Spinal cord (tissue), 9 donors: ENCODE measurements at regions not wholly inside any gene's neighbourhood (a gene's known extent, or its start where the extent isn't known, plus 50 kb on each side); places are given as distances from the start of the nearest gene placed in this dataset.

Experiments used
- DNase-seq, 6 donors: peaks; one replicate each; pipeline versions ENCODE4 v3.0.0 to v3.0.0-alpha.2; 2013 to 2015; ENCODE audit warnings: low spot score in 6 of 6, low read depth in 4 of 6
- H3K27ac ChIP-seq: one replicate; pipeline ENCODE4 v1.5.1; 2013; ENCODE audit warnings: low read depth, low read length, control low read depth
- H3K27me3 ChIP-seq: one replicate; pipeline ENCODE4 v1.6.1; 2013; ENCODE audit warnings: low read length; ENCODE audit not compliant: control insufficient read depth, insufficient read depth
- H3K36me3 ChIP-seq: one replicate; pipeline ENCODE4 v1.6.1; 2013; ENCODE audit warnings: low read length; ENCODE audit not compliant: control insufficient read depth, insufficient read depth
- H3K4me1 ChIP-seq: one replicate; pipeline ENCODE4 v1.6.1; 2013; ENCODE audit warnings: low read length; ENCODE audit not compliant: control insufficient read depth, insufficient read depth
- H3K4me3 ChIP-seq: one replicate; pipeline ENCODE4 v1.5.1; 2013; ENCODE audit warnings: low read depth, low read length, control low read depth
- H3K9me3 ChIP-seq: one replicate; pipeline ENCODE4 v1.6.1; 2013; ENCODE audit warnings: low read length; ENCODE audit not compliant: control insufficient read depth, insufficient read depth
- WGBS: methylation state at CpG from one replicate; pipeline ENCODE4 v1.1.5; 2013; ENCODE audit warnings: missing lambda C conversion rate; ENCODE audit not compliant: insufficient coverage; 5-methylcytosine and 5-hydroxymethylcytosine counted together
- donor health status: healthy.

DNA sequence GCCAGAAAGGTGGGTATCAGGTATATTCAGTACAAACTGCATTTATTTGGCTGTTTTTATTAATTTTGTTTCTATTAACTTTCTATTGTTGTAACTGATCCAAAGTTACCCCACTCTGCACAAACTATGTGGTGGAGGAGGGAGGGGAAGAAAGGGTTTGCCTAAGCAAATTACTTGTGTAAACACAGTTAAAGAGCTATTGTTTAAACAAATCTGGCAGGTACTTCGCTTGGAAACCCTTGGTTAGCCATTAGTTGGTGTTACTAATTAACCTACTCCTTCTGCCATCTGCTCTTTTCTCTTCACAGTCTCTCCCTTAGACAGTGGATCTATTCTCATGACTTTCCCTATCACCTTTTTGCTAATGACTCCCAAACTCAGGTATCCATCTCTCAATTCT lies 328.4 kb upstream of the NECTIN3 start:
- WGBS: 18% methylated on average over 1 of the region's 1 CpG
- Histone ChIP-seq H3K9me3 (no peaks in the 10 kb centered on the region), H3K27me3 (no peaks in the 10 kb centered on the region), H3K36me3 (no peaks in the 10 kb centered on the region), H3K4me3 (no peak overlapping the region), H3K27ac (no peak overlapping the region), H3K4me1 (no peaks in the 10 kb centered on the region)
- peak in 1 of 6 donors; percentile 19 for DNase-seq

DNA sequence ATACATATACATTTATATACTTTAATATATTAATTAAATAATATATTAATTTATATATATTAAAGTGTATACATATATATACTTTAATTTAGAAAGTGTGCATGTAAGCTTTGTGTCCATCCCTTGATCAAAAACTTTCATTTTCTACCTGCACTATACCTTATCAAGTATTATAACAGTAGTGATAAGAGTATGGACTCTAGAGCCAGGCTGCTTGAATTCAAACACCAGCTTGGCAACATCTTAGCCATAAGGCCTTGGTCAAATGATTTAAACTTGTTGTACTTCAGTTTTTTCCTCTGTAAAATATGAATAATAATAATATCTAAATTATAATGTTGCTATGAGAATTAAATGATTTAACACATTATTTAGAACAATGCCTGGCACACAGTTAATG lies 327.6 kb upstream of the NECTIN3 start:
- Histone ChIP-seq H3K4me3 (no peak overlapping the region), H3K4me1 (no peaks in the 10 kb centered on the region), H3K36me3 (no peaks in the 10 kb centered on the region), H3K27ac (no peak overlapping the region), H3K9me3 (no peaks in the 10 kb centered on the region), H3K27me3 (no peaks in the 10 kb centered on the region)
- DNase-seq: no peak

DNA sequence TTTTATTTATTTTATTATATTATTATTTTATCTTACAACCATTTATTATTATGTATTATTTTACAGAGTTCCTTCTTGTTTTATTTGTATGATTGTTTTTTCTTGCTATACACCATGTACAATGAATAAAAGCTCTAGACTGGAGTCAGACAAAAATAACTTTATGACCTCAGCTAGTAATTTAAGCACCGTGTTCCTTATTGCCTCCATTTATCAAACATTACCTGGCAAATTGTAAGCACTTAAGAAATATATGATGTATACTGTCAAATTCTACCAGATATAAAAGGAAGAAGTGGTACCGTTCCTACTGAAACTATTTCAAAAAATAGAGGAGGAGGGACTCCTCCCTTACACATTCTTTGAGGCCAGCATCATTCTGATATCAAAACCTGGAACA lies 326.9 kb upstream of the NECTIN3 start:
- DNase-seq: no peak
- H3K4me1 ChIP-seq: no peaks in the 10 kb centered on the region

DNA sequence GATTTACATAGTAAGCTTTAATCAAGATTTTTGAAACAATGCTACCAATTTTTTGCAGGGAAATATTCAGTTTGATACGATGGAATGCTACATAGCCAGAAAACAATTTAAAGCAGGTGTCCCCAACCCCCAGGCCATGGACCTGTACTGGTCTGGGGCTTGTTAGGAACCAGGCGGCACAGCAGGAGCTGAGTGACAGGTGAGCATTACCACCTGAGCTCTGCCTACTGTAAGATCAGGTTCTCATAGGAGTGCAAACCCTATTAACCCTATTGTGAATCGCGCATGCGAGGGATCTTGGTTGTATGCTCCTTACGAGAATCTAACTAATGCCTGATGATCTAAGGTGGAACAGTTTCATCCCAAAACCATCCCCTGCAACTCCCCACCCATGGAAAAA lies 322.6 kb upstream of the NECTIN3 start:
- Histone ChIP-seq H3K9me3 (no peaks in the 10 kb centered on the region), H3K4me3 (no peak overlapping the region), H3K27ac (no peak overlapping the region), H3K36me3 (no peaks in the 10 kb centered on the region), H3K27me3 (no peaks in the 10 kb centered on the region), H3K4me1 (no peaks in the 10 kb centered on the region)
- DNase-seq: no peak
- WGBS: 95% methylated on average over 4 of the region's 6 CpGs

More for the DNA sequence above, 326.9 kb upstream of the NECTIN3 start:
- Histone ChIP-seq H3K27ac (no peak overlapping the region), H3K27me3 (no peaks in the 10 kb centered on the region), H3K4me3 (no peak overlapping the region), H3K9me3 (no peaks in the 10 kb centered on the region), H3K36me3 (no peaks in the 10 kb centered on the region)
- no CpG with 5 or more reads among the region's 2 CpGs for whole genome bisulfite sequencing

DNA sequence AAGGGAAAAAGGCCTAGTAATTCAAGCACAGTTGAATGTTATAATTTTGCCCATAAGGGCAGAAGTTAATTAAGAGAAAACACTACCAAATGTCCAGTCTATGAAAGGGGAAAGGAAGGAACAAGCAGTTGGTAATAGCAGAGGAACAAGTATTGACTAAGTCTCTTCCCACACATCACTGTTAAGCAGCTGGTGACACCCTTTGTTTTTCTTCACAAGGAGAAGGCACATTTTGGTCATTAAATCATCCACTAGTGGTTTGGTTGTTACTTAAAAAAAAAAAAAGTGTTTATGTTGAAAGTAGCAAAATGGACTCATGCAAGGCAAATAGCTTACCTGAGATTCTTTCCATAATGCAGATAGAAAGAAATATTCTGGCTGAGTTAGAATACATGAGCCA lies 321.4 kb upstream of the NECTIN3 start:
- no peaks in the 10 kb centered on the region for H3K4me1 ChIP-seq
- no peaks in the 10 kb centered on the region for H3K36me3 ChIP-seq
- H3K27ac ChIP-seq: no peak overlapping the region
- H3K9me3 ChIP-seq: no peaks in the 10 kb centered on the region
- no peak overlapping the region for H3K4me3 ChIP-seq
- DNase-seq: no peak
- H3K27me3 ChIP-seq: no peaks in the 10 kb centered on the region

DNA sequence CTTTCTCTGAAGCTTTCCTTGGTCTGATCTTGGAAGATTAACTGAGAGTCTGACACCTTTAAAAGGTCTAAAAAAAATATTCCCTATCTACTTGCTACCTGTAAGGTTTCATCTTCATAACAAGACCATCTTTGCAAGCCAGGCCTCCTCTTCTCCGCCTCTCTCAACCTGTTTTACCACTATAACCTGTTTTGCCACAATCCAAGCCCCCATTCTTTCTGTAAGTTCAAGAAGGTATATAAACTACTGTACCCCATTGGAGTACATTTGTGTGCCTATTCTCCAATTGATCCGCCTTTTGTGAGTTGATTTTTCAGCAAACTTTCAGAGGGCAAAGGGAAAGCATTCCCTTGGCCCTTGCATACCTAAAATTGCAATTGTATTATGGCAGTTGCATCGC lies 319.3 kb upstream of the NECTIN3 start:
- Histone ChIP-seq H3K9me3 (no peaks in the 10 kb centered on the region), H3K4me1 (no peaks in the 10 kb centered on the region), H3K27ac (no peak overlapping the region), H3K36me3 (no peaks in the 10 kb centered on the region), H3K4me3 (no peak overlapping the region), H3K27me3 (no peaks in the 10 kb centered on the region)
- WGBS: no CpG with 5 or more reads among the region's 3 CpGs
- DNase-seq: no peak

DNA sequence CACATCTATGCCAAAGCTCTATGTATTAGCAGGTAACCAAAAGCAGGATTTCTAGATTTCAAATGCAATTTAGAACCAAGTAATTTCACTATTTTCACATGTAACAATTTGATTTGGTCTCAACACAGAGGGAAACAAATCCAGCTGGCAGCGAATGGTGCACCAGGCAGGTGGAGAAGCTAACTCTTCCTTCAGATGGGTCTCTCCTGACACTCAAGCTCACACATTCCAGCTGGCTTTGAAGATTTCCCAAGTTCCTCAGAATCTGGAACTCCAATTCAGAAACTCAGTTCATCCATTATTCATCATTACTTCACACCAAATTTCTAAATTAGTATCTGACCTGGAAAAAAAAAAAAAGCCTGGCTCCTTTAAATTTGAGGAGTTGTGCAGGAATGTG lies 318.1 kb upstream of the NECTIN3 start:
- H3K27me3 ChIP-seq: no peaks in the 10 kb centered on the region
- 100% methylated on average over 1 of the region's 1 CpG for WGBS

DNA sequence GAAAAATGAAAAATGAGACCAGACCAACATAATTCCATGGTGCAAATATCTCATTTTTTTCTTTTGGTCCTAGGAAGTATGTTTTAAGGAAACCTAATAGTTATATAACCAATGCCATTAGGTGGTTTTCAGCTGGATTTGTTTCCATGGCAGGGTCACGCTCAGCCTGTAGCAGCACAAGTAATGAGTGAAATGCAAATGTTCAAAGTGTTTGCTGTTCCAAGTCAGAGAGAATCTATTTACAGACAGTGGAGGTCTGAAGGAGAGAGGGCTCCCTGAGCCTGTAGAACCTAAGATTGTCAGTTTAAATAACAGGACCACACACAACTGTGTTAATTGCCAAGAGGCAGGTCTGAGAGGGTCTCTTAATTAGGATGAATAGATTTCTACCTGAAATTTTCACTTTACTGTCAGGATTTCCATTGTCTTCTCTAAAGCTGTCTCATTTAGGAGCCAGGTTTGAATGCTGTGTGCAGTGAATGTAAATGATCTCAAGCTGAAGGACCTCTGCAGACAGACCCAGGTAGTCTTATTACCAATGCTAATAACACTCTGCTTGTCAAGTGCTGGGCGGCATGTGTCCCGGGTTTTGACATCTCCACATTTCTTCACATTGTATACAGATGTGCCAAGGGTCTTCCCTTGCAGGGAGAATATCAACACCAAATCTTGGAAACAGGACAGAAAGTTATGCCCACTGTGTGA lies 317.3 kb upstream of the NECTIN3 start:
- WGBS: no CpG with 5 or more reads among the region's 3 CpGs
- DNase-seq: peak in 5 of 6 donors; percentile 24 to 71 (median 44)

More for the DNA sequence above, 318.1 kb upstream of the NECTIN3 start:
- peak in 1 of 6 donors; percentile 68 for DNase-seq
- H3K4me1 ChIP-seq: no peaks in the 10 kb centered on the region
- H3K36me3 ChIP-seq: no peaks in the 10 kb centered on the region
- H3K9me3 ChIP-seq: no peaks in the 10 kb centered on the region
- no peak overlapping the region for H3K4me3 ChIP-seq
- H3K27ac ChIP-seq: no peak overlapping the region

DNA sequence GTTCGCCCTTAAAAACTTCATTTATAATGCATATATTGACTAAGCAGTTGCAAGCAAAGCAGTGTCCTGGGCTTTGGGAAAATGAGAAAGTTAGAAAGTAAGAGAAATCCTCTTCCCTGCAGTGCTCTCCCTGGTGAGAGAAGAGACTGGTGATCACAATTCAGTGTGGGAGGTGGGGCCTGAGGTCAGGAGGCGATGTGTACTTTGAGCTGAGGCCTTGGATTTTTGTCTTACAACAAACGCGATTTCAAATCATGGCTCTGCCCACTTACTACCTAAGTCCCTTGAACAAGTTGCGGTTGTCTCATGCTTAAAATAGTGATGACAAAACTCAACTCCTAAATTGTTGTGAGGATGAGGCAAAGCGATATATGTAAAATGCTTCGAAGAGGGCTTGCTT lies 316.3 kb upstream of the NECTIN3 start:
- H3K9me3 ChIP-seq: no peaks in the 10 kb centered on the region
- no peak overlapping the region for H3K4me3 ChIP-seq
- no peaks in the 10 kb centered on the region for H3K36me3 ChIP-seq
- WGBS: no CpG with 5 or more reads among the region's 7 CpGs
- no peak for DNase-seq
- no peaks in the 10 kb centered on the region for H3K4me1 ChIP-seq
- H3K27ac ChIP-seq: no peak overlapping the region
- H3K27me3 ChIP-seq: no peaks in the 10 kb centered on the region

More for the DNA sequence above, 317.3 kb upstream of the NECTIN3 start:
- Histone ChIP-seq H3K4me3 (no peak overlapping the region), H3K4me1 (no peaks in the 10 kb centered on the region), H3K27ac (no peak overlapping the region), H3K36me3 (no peaks in the 10 kb centered on the region), H3K27me3 (no peaks in the 10 kb centered on the region), H3K9me3 (no peaks in the 10 kb centered on the region)

DNA sequence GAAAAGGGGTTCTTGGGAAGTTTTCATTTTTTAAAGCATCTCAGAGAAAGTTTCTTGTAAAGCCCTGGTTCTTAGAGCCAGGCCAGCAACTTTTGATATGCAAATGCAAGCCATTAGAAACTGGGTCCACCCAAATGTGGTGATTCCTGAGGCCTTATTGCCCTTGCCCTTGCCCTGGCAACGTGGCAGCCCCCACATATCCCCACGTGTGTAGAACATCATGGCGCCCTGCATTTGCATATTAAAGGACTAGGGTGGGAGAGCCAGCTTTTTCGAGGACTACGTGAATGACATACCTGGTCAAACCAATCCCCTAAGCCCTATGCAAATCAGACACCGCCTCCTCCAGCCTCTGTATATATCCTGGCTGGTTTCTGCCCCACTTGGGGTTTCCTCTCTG lies 314.9 kb upstream of the NECTIN3 start:
- no peaks in the 10 kb centered on the region for H3K36me3 ChIP-seq
- no peaks in the 10 kb centered on the region for H3K27me3 ChIP-seq
- WGBS: 64% methylated on average over 4 of the region's 6 CpGs
- H3K4me3 ChIP-seq: no peak overlapping the region
- no peak overlapping the region for H3K27ac ChIP-seq
- H3K9me3 ChIP-seq: no peaks in the 10 kb centered on the region
- no peaks in the 10 kb centered on the region for H3K4me1 ChIP-seq
- no peak for DNase-seq
